Type B pancreatic cell (in vitro differentiated cells): ENCODE measurements at regions not wholly inside any gene's neighbourhood (a gene's known extent, or its start where the extent isn't known, plus 50 kb on each side); places are given as distances from the start of the nearest gene placed in this dataset.

Experiments
- DNase-seq: peaks from one replicate; pipeline ENCODE4 v3.0.0; 2021; ENCODE audit warnings: mixed read lengths; ENCODE audit not compliant: unreplicated experiment; ENCODE audit errors: extremely low spot score
- H3K27ac Mint-ChIP-seq: 2 replicates; pipeline ENCODE4 v1.8.0; 2021; ENCODE audit warnings: mild to moderate bottlenecking, mixed read lengths
- H3K27me3 Mint-ChIP-seq: 2 replicates; pipeline ENCODE4 v1.8.0; 2021; ENCODE audit warnings: mixed read lengths
- H3K36me3 Mint-ChIP-seq: 2 replicates; pipeline ENCODE4 v1.8.0; 2021; ENCODE audit warnings: mixed read lengths
- H3K4me1 Mint-ChIP-seq: one replicate; pipeline ENCODE4 v1.8.0; 2021; ENCODE audit warnings: mixed read lengths; ENCODE audit not compliant: unreplicated experiment
- H3K4me3 Mint-ChIP-seq: 2 replicates; pipeline ENCODE4 v1.8.0; 2021; ENCODE audit warnings: mild to moderate bottlenecking, mixed read lengths
- H3K9me3 Mint-ChIP-seq: 2 replicates; pipeline ENCODE4 v1.8.0; 2021; ENCODE audit warnings: mixed read lengths
- CTCF ChIP-seq: fragments of 200-600 bp; sonication (generic); conservative IDR thresholded peaks from 2 replicates; pipeline ENCODE4 v1.5.0; 2021; ENCODE audit warnings: antibody characterized with exemption, mild to moderate bottlenecking

- Mint-ChIP-seq H3K4me1 (peaks cover 14% of the 10 kb centered on the region), H3K4me3 (no peak overlapping the region), H3K27ac (no peak overlapping the region), H3K9me3 (no peaks in the 10 kb centered on the region), H3K36me3 (no peaks in the 10 kb centered on the region), H3K27me3 (no peaks in the 10 kb centered on the region)
- no peak for TF ChIP-seq CTCF
- no peak for DNase-seq
Observed at GRCh38 chr20:11064946-11065345, 391.1 kb upstream of the JAG1 start.

GRCh38 chr20:11067359-11067758, 393.6 kb upstream of the JAG1 start:
- DNase-seq, result no peak
- no peak overlapping the region for H3K4me3 Mint-ChIP-seq
- H3K4me1 Mint-ChIP-seq, result peaks cover 11% of the 10 kb centered on the region
- H3K27me3 Mint-ChIP-seq, result no peaks in the 10 kb centered on the region
- TF ChIP-seq CTCF, result no peak
- H3K9me3 Mint-ChIP-seq, result no peaks in the 10 kb centered on the region
- no peak overlapping the region for H3K27ac Mint-ChIP-seq
- no peaks in the 10 kb centered on the region for H3K36me3 Mint-ChIP-seq

- no peak for TF ChIP-seq CTCF
- H3K4me3 Mint-ChIP-seq, result no peak overlapping the region
- no peaks in the 10 kb centered on the region for H3K9me3 Mint-ChIP-seq
- no peak for DNase-seq
- peaks cover 3% of the 10 kb centered on the region for H3K4me1 Mint-ChIP-seq
- H3K27ac Mint-ChIP-seq, result no peak overlapping the region
- H3K27me3 Mint-ChIP-seq, result no peaks in the 10 kb centered on the region
- no peaks in the 10 kb centered on the region for H3K36me3 Mint-ChIP-seq
Observed at GRCh38 chr20:11072982-11073381, 399.2 kb upstream of the JAG1 start.

GRCh38 chr20:11076434-11077105, 402.8 kb upstream of the JAG1 start:
- no peaks in the 10 kb centered on the region for H3K36me3 Mint-ChIP-seq
- DNase-seq, result no peak
- H3K27me3 Mint-ChIP-seq, result no peaks in the 10 kb centered on the region
- no peaks in the 10 kb centered on the region for H3K9me3 Mint-ChIP-seq
- peaks cover 8% of the 10 kb centered on the region for H3K4me1 Mint-ChIP-seq
- H3K4me3 Mint-ChIP-seq, result no peak overlapping the region
- no peak for TF ChIP-seq CTCF
- no peak overlapping the region for H3K27ac Mint-ChIP-seq

- no peaks in the 10 kb centered on the region for H3K9me3 Mint-ChIP-seq
- DNase-seq, result no peak
Observed at GRCh38 chr20:11077226-11077625, 403.4 kb upstream of the JAG1 start.

More at GRCh38 chr20:11077226-11077625, 403.4 kb upstream of the JAG1 start:
- Mint-ChIP-seq H3K4me3 (no peak overlapping the region), H3K27me3 (no peaks in the 10 kb centered on the region), H3K4me1 (peaks cover 8% of the 10 kb centered on the region), H3K36me3 (no peaks in the 10 kb centered on the region), H3K27ac (no peak overlapping the region)
- TF ChIP-seq CTCF, result no peak
